GM19468 (cell line): ENCODE measurements at regions not wholly inside any gene's neighbourhood (a gene's known extent, or its start where the extent isn't known, plus 50 kb on each side); places are given as distances from the start of the nearest gene placed in this dataset.
"Not testable (repeated sequence)": the region's sequence is repeated elsewhere in the genome, so short reads cannot be mapped to it uniquely, and the experiment has no call there.

Source experiments
- ATAC-seq: cut with Tn5 transposase; IDR thresholded peaks from one replicate; pipeline ENCODE4 v1.9.1; 2021; ENCODE audit warnings: mild to moderate bottlenecking, moderate library complexity, moderate number of reproducible peaks; ENCODE audit not compliant: unreplicated experiment; ENCODE audit errors: extremely low read depth

DNA sequence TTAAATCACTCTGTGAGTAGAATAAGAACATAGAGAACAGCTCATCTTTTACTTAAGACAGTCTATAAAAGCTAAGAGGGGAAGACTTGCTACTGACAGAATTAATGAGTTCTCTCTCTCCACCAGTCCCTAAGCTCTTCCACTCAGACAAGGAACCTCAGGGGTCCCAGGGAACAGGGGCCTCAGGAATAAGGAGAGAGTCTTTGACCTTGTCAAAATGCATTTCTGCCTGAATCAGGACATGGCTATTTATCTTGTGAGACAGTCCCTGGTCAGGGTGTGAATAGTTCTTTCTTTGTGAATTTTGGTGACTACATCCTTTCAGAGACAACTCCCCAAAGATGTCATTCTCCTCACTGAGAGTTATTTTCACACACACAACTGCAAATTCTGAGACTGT is 218.7 kb upstream of the HS3ST1 start:
- ATAC-seq: no peak

GRCh38 chr4:11643081-11643480 is 214.4 kb upstream of the HS3ST1 start:
- ATAC-seq: not testable (repeated sequence)

DNA sequence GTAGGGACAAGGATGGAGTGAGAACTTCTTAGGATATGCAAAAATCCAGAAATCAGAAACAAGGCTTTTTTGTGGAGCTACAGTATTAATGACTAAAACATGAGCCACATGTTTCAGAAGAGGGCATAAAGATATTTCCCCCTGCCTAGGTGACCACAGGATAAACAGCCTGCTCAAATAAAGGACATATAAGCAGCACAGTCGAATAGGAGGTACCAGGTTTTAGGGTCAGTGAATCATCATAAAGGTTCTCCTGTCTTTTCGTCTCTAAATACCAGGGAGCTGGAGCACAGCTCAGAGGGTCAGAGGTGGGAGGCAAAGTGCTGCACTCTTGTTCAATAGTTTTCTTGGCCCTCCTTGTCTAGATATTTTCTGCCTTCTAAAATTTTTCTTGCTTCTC is 211.9 kb upstream of the HS3ST1 start:
- no peak for ATAC-seq

DNA sequence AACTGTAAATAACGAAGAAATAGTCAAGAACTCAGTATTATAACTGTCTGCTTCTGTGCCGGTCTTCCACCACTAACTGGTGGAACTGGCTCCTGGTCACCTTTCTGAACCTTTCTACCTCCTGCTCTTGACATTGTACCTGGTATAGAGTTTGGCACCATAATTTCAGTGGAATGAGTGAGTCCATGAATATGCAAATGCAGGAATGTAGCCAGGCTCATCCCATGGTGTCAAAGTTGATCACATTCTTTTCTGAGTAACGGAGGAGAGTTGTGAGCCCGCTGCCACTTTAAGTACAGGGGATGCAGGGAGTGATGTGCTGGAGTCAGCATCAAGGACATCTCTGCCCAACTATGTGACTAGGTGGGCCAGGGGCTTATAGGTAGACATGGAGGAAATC is 207.9 kb upstream of the HS3ST1 start:
- no peak for ATAC-seq

GRCh38 chr4:11636031-11636430 is 207.3 kb upstream of the HS3ST1 start:
- no peak for ATAC-seq

GRCh38 chr4:11635342-11635741 is 206.6 kb upstream of the HS3ST1 start:
- ATAC-seq: no peak

DNA sequence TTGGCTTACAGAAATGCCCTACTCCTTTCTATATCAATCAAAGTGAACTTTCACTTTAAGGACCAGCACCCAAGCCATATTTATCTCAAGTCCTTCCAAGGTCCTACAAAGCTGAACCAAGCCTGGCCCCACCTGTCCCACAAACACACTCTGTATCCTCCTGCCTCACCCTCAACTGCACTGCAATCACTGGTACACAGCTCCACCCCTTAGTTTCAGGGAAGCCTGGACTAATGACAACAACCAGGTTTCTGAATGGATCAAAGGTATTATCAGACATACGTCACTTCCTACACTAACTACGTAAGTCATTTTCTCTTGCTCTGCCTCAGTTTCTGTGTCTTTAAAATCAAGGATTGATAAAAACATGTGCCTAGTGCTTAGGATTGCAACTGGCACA is 205.6 kb upstream of the HS3ST1 start:
- no peak for ATAC-seq

GRCh38 chr4:11633430-11633829 is 204.7 kb upstream of the HS3ST1 start:
- ATAC-seq: no peak

GRCh38 chr4:11632483-11632882 is 203.8 kb upstream of the HS3ST1 start:
- ATAC-seq: no peak

- no peak for ATAC-seq
Observed at GRCh38 chr4:11632025-11632424, 203.3 kb upstream of the HS3ST1 start.

DNA sequence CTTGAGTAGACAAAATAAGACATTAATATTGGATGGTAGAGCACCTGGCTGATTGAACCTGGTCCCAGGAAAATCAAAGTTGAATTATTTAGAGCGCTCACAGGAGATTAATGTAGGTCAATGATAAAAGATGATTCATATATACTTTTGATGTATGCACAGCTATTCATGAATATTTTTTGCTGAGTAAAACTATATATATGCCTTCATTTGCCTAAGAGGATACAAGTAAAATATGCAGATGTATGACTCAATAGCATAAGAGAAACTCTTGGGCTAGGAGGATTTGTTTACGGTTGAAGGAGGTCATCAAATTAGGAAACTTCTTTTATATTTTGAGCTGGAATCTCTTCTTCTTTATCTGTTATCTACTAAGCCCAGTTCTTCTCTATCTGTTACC is 202.7 kb upstream of the HS3ST1 start:
- no peak for ATAC-seq

- ATAC-seq: no peak
Observed at GRCh38 chr4:11628093-11628725, 199.5 kb upstream of the HS3ST1 start.

DNA sequence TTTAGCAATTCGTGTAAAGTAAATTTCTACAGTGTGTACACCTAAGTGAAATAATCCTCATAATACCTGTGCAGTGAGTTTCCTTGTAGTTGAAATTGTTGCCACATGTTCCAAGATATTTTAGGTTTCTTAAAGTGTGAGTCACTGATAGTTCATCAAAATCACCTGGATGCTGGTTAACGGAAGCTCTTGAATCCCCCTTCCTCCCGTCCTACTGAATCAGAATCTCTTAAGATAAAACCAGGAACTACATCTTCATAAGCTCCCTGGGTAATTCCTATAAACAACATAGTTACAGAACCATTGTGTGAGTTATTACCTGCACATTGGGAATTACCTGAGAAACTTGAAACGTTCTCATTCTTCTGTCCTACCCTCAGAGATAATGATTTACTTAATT is 197.4 kb upstream of the HS3ST1 start:
- ATAC-seq: no peak

DNA sequence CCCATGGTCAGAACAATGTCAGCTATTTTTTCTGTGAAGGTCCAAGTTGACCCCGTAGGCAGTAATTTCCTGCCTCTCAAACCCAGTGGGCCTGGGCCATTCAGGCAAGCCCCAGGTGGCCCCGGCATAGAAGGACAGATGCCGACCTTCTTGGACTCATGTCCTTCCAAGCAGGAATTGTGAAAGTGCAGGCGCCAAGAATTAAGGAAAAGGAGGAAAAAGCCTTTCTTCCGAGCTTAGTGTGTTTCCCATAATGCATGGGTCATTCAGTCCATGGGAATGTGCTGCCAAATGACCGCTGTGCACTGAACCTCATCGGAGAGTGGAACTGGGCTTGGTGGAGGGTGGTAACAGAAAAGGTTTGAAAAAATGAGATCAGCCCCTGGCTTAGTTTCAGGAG is 196.5 kb upstream of the HS3ST1 start:
- ATAC-seq: no peak

- ATAC-seq: no peak
Observed at GRCh38 chr4:11624370-11624769, 195.7 kb upstream of the HS3ST1 start.

- ATAC-seq: no peak
Observed at GRCh38 chr4:11623726-11624037, 195.0 kb upstream of the HS3ST1 start.

- no peak for ATAC-seq
Observed at GRCh38 chr4:11622961-11623725, 194.4 kb upstream of the HS3ST1 start.

DNA sequence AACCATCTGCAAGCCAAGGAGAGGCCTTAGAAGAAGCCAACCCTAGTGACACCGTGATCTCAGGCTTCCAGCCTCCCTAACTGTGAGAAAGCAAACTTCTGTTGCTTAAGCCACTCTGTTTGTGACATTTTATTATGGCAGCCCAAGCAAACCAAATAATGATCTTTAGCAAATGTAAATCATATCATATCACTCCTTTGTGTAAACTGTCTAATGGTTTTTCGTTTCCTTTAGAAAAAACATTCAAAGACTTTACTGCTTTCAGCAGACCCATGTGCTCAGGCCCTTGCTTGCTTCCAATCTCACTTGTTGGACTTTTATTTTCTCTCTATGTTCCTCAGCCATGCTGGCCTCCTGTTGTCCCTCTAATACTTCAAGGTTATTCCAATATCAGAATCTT is 192.2 kb upstream of the HS3ST1 start:
- ATAC-seq: no peak

GRCh38 chr4:11618666-11619282 is 190.1 kb upstream of the HS3ST1 start:
- ATAC-seq: no peak

DNA sequence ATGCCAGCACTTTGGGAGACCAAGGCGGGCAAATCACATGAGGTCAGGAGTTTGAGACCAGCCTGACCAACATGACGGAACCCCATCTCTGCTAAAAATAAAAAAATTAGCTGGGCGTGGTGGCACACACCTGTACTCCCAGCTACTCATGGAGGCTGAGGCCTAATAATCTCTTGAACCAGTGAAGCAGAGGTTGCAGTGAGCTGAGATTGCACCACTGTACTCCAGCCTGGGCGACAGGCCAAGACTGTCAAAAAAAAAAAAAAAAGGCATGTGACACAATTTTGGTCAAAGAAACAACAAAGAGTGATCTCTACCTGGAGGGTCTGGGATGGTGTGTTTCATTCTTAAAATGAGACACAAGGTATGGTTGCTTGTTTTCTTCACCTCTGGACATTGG is 188.2 kb upstream of the HS3ST1 start:
- no peak for ATAC-seq

DNA sequence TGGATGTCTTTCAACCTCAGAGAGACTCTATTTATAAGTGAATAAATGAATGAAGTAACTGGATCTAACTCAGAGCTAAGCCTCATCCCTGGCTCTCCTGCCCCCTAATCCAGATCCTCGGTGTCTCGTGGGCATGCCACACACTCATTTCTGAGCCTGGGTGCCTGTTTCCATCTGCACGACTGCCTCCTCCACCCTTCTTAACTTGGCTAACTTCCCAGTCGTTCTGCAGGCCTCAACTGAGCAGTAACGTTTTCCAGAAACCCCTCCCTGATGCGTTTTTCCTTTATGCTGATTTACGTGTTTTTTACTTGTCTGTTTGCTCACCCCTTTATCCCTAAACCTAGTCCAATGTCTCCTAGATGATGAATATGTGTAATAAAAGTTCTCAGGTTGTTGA is 186.9 kb upstream of the HS3ST1 start:
- no peak for ATAC-seq

DNA sequence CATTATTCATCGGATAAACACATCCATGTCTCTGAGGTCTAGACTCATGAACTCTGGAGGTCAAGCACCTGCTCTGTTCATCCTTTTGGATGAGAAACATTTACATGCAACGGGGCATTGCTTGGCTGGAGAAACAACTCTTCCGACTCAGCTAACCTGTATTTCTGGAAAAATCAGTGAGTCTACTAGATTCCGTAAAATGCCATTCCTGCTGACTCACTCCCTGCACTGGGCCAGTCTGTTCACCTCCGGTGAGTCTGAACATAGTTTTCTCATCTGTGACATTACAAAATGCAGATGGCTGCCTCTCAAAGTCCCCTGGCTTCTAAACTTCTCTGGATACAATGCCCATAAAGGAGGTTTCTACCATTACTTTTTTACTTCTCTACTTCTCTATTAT is 185.7 kb upstream of the HS3ST1 start:
- no peak for ATAC-seq
